PC-3 (cell line): ENCODE measurements at regions not wholly inside any gene's neighbourhood (a gene's known extent, or its start where the extent isn't known, plus 50 kb on each side); places are given as distances from the start of the nearest gene placed in this dataset.

ENCODE experiments used
- ATAC-seq: fragments of 200-7000 bp; cut with Tn5 transposase; 2 replicates; pipeline ENCODE4 v1.9.1; 2020; ENCODE audit warnings: mild to moderate bottlenecking, moderate library complexity
- BruUV-seq: library from RNA; stranded (reverse); fragments of 400-500 nt; replicated peaks from 2 replicates; lab custom pipeline; 2021; lab: Mats Ljungman, UMichigan
- CTCF ChIA-PET: fragments of 300-600 bp; sonication (Branson Sonifier 250); formaldehyde crosslinking; loops from one replicate; lab custom pipeline; 2022; ENCODE audit warnings: antibody characterized with exemption; lab: Charles Lee
- POLR2A ChIA-PET: fragments of 300-600 bp; sonication (Branson Sonifier 250); formaldehyde crosslinking; loops from one replicate; lab custom pipeline; 2022; ENCODE audit warnings: antibody characterized with exemption; ENCODE audit not compliant: unreplicated experiment; lab: Charles Lee
- DNase-seq: peaks from one replicate; pipeline ENCODE4 v3.0.0-alpha.2; 2015
- H2AFZ ChIP-seq: fragments of 300-600 bp; sonication (generic); 2 replicates; pipeline ENCODE4 v1.6.0; 2016; ENCODE audit warnings: antibody characterized with exemption, low read length
- H3F3A ChIP-seq: fragments of 300-600 bp; sonication (generic); one replicate; pipeline ENCODE4 v1.6.0; 2017; ENCODE audit warnings: antibody characterized with exemption, low read length, control low read depth, mild to moderate bottlenecking; ENCODE audit not compliant: unreplicated experiment
- H3K27ac ChIP-seq: fragments of 300-600 bp; sonication (generic); 2 replicates; pipeline ENCODE4 v1.5.1; 2016; ENCODE audit warnings: mild to moderate bottlenecking, low read length
- H3K27me3 ChIP-seq: fragments of 300-600 bp; sonication (generic); 2 replicates; pipeline ENCODE4 v1.6.1; 2016; ENCODE audit warnings: low read length, mixed read lengths
- H3K36me3 ChIP-seq: fragments of 300-600 bp; sonication (generic); 2 replicates; pipeline ENCODE4 v1.6.1; 2016; ENCODE audit warnings: low read depth, mixed run types, low read length, mixed read lengths
- H3K4me1 ChIP-seq: fragments of 300-600 bp; sonication (generic); 2 replicates; pipeline ENCODE4 v1.5.1; 2016; ENCODE audit warnings: low read length; ENCODE audit not compliant: insufficient read depth
- H3K4me2 ChIP-seq: fragments of 300-600 bp; sonication (generic); 2 replicates; pipeline ENCODE4 v1.6.0; 2016; ENCODE audit warnings: low read length
- H3K4me3 ChIP-seq: fragments of 300-600 bp; sonication (generic); 2 replicates; pipeline ENCODE4 v1.5.1; 2016; ENCODE audit warnings: mild to moderate bottlenecking, low read length, mixed read lengths
- H3K79me2 ChIP-seq: fragments of 300-600 bp; sonication (generic); 2 replicates; pipeline ENCODE4 v1.6.1; 2017; ENCODE audit warnings: low read length, mixed read lengths
- H3K9ac ChIP-seq: fragments of 300-600 bp; sonication (generic); 2 replicates; pipeline ENCODE4 v1.6.0; 2016; ENCODE audit warnings: mild to moderate bottlenecking, low read length
- H3K9me2 ChIP-seq: fragments of 300-600 bp; sonication (generic); replicated peaks from 2 replicates; pipeline ENCODE4 v1.6.1; 2016; ENCODE audit warnings: mixed run types, low read length, mixed read lengths
- H3K9me3 ChIP-seq: fragments of 300-600 bp; sonication (generic); 2 replicates; pipeline ENCODE4 v1.6.1; 2016; ENCODE audit warnings: low read length, mixed read lengths
- H4K20me1 ChIP-seq: fragments of 300-600 bp; sonication (generic); 2 replicates; pipeline ENCODE4 v1.6.1; 2016; ENCODE audit warnings: low read length, mixed read lengths
- EZH2 ChIP-seq: fragments of 300-600 bp; sonication (generic); IDR thresholded peaks from one replicate; pipeline ENCODE4 v1.6.1; 2017; ENCODE audit warnings: antibody characterized with exemption, mild to moderate bottlenecking, low read length; ENCODE audit not compliant: unreplicated experiment
- EZH2phosphoT487 ChIP-seq: fragments of 300-600 bp; sonication (generic); IDR thresholded peaks from 2 replicates; pipeline ENCODE4 v1.6.1; 2018; ENCODE audit warnings: mild to moderate bottlenecking, antibody characterized with exemption, low read length, borderline replicate concordance
- intact Hi-C: fragments of 100-400 bp; cut with micrococcal nuclease; formaldehyde crosslinking; loops from 2 replicates; pipeline ENCODE4 v1.9.0; 2023
- TF ChIP-seq, protein P1 (sequence below): fragments of 300-600 bp; sonication (generic); conservative IDR thresholded peaks from 2 replicates; pipeline ENCODE4 v1.5.1; 2017; ENCODE audit warnings: antibody characterized with exemption, low read depth, mild to moderate bottlenecking, low read length

DNA sequence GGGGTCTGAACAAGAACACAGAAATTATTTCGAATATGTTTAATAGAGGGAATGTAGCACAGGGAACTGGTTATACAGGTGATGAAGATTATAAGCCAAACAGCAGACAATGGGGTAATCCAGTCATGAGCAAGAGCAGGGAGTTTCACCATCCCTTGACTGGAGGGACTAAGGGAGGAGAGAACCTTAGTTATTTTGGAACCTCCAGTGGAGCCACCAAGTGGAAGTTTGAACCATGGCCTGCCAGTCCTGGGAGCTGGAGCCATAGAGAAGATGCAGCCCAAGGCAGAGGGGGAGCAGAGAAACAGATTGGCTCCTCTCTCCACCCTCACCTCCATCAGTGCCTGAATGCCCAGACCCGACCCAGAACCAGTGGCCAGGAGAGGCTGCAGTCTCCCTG lies 264.6 kb upstream of the RASGEF1B start:
- H3K27ac ChIP-seq: no peak overlapping the region
- no peak overlapping the region for H3K4me2 ChIP-seq
- no peak overlapping the region for H3K9ac ChIP-seq
- TF ChIP-seq, protein P1, sequence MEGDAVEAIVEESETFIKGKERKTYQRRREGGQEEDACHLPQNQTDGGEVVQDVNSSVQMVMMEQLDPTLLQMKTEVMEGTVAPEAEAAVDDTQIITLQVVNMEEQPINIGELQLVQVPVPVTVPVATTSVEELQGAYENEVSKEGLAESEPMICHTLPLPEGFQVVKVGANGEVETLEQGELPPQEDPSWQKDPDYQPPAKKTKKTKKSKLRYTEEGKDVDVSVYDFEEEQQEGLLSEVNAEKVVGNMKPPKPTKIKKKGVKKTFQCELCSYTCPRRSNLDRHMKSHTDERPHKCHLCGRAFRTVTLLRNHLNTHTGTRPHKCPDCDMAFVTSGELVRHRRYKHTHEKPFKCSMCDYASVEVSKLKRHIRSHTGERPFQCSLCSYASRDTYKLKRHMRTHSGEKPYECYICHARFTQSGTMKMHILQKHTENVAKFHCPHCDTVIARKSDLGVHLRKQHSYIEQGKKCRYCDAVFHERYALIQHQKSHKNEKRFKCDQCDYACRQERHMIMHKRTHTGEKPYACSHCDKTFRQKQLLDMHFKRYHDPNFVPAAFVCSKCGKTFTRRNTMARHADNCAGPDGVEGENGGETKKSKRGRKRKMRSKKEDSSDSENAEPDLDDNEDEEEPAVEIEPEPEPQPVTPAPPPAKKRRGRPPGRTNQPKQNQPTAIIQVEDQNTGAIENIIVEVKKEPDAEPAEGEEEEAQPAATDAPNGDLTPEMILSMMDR: no peak
- TF ChIP-seq EZH2phosphoT487 (no peak), EZH2 (no peak)
- no peaks in the 10 kb centered on the region for H3F3A ChIP-seq
- no peaks in the 10 kb centered on the region for H3K36me3 ChIP-seq
- ChIA-PET CTCF (no interaction called here), POLR2A (no interaction called here)
- H3K4me3 ChIP-seq: no peak overlapping the region
- no peaks in the 10 kb centered on the region for H4K20me1 ChIP-seq
- H3K9me2 ChIP-seq: no peaks in the 10 kb centered on the region
- no peaks in the 10 kb centered on the region for H3K27me3 ChIP-seq
- H2AFZ ChIP-seq: no peak overlapping the region
- H3K4me1 ChIP-seq: no peaks in the 10 kb centered on the region
- BruUV-seq: no TSS peak
- no peaks in the 10 kb centered on the region for H3K79me2 ChIP-seq
- DNase-seq: no peak
- intact Hi-C loops: no loop called here
- no peaks in the 10 kb centered on the region for H3K9me3 ChIP-seq
- ATAC-seq: no peak

DNA sequence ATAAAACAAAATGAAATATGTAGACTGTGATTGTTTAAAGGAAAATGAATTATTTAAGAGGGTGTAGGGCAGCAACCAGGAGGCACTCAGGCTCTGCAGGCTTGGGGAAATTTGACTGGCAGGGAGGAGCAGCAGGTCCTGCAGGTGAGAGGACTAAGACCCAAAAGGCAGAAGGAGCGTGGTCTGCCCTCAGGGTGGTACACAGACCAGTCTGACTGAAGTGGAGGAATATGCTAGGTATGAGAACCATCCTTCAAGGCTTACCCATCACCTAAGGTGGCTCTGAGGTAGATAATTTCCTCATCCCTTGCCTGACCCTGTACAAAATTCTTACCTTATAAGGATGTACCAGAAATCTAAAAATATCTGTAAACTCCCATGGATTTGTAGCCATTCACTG lies 261.3 kb upstream of the RASGEF1B start:
- no peaks in the 10 kb centered on the region for H3F3A ChIP-seq
- no peaks in the 10 kb centered on the region for H3K27me3 ChIP-seq
- no peak overlapping the region for H2AFZ ChIP-seq
- intact Hi-C loops: no loop called here
- no peaks in the 10 kb centered on the region for H3K79me2 ChIP-seq
- no peak overlapping the region for H3K4me3 ChIP-seq
- no TSS peak for BruUV-seq
- no peak overlapping the region for H3K27ac ChIP-seq
- DNase-seq (no peak), ATAC-seq (no peak)
- H3K36me3 ChIP-seq: no peaks in the 10 kb centered on the region
- H4K20me1 ChIP-seq: no peaks in the 10 kb centered on the region
- ChIA-PET CTCF (no interaction called here), POLR2A (no interaction called here)
- H3K9me3 ChIP-seq: no peaks in the 10 kb centered on the region
- no peak overlapping the region for H3K9ac ChIP-seq
- TF ChIP-seq, protein P1: no peak
- no peak for TF ChIP-seq EZH2
- no peak for TF ChIP-seq EZH2phosphoT487
- H3K4me1 ChIP-seq: no peaks in the 10 kb centered on the region
- no peak overlapping the region for H3K4me2 ChIP-seq
- no peaks in the 10 kb centered on the region for H3K9me2 ChIP-seq

DNA sequence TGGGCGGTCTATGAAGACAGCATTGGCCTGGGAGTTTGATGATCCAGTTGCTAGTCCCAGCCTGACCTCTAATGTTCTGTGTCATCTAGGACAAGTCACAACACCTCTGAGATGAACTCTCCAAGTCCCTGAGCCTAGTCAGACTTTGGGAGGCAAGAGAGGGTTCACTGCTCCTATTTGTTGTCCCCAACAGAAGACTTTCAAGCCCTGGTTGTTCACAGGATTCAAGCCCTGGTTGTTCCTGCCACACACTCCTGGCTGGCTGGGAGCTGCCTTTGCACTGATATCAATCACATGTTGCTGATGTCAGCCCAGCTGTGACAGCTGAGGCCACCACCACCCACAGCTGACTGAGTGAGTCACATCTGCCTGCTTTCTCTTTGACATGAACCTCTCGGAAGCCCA lies 253.2 kb upstream of the RASGEF1B start:
- Histone ChIP-seq H4K20me1 (no peaks in the 10 kb centered on the region), H3K9ac (no peak overlapping the region), H3K36me3 (no peaks in the 10 kb centered on the region), H3K27me3 (no peaks in the 10 kb centered on the region), H3K4me2 (no peak overlapping the region), H3K9me2 (no peaks in the 10 kb centered on the region), H3K27ac (no peak overlapping the region), H2AFZ (no peak overlapping the region), H3K4me1 (no peaks in the 10 kb centered on the region), H3K4me3 (no peak overlapping the region), H3K9me3 (no peaks in the 10 kb centered on the region), H3K79me2 (no peaks in the 10 kb centered on the region), H3F3A (no peaks in the 10 kb centered on the region)
- intact Hi-C loops: no loop called here
- no peak for DNase-seq
- ATAC-seq: no peak
- TF ChIP-seq EZH2phosphoT487 (no peak), EZH2 (no peak)
- TF ChIP-seq, protein P1: no peak
- BruUV-seq: no TSS peak
- POLR2A ChIA-PET: no interaction called here
- CTCF ChIA-PET: no interaction called here
